Keratinocyte (primary cell): ENCODE measurements at regions not wholly inside any gene's neighbourhood (a gene's known extent, or its start where the extent isn't known, plus 50 kb on each side); places are given as distances from the start of the nearest gene placed in this dataset.

Experiments
- DNase-seq: peaks from one replicate; pipeline ENCODE4 v3.0.0-alpha.2; 2011; ENCODE audit warnings: low read depth, missing footprints, low spot score
- FAIRE-seq: peaks from 2 replicates; lab custom pipeline; 2011; peaks lifted over from hg19 to GRCh38; lab: Jason Lieb, UNC
- H2AFZ ChIP-seq: 2 replicates; pipeline ENCODE4 v1.6.0; 2012; ENCODE audit warnings: low read length, control low read depth, inconsistent platforms; ENCODE audit not compliant: control insufficient read depth
- H3K27ac ChIP-seq: 2 replicates; pipeline ENCODE4 v1.5.1; 2011; ENCODE audit warnings: low read length; ENCODE audit not compliant: control insufficient read depth, insufficient read depth
- H3K27me3 ChIP-seq: 3 replicates; pipeline ENCODE4 v1.6.0; 2011; ENCODE audit warnings: low read length; ENCODE audit not compliant: control insufficient read depth, insufficient read depth; ENCODE audit errors: extremely low read depth
- H3K36me3 ChIP-seq, 2 experiments: 2 replicates in 1 of 2; 3 replicates in 1 of 2; pipeline ENCODE4 v1.5.1; 2011; ENCODE audit warnings: low read length in 2 of 2, mild to moderate bottlenecking in 1 of 2; ENCODE audit not compliant: control insufficient read depth in 2 of 2, insufficient read depth in 2 of 2; ENCODE audit errors: extremely low read depth in 1 of 2
- H3K4me1 ChIP-seq: 3 replicates; pipeline ENCODE4 v1.5.1; 2011; ENCODE audit warnings: low read length; ENCODE audit not compliant: control insufficient read depth, insufficient read depth; ENCODE audit errors: extremely low read depth
- H3K4me2 ChIP-seq: 3 replicates; pipeline ENCODE4 v1.6.0; 2011; ENCODE audit warnings: low read depth, low read length; ENCODE audit not compliant: control insufficient read depth, insufficient read depth; ENCODE audit errors: extremely low read depth
- H3K4me3 ChIP-seq, 3 experiments: fragments of 200-600 bp in 1 of 3; sonication (generic) in 1 of 3; 2 replicates in 2 of 3; 3 replicates in 1 of 3; pipeline ENCODE4 v1.5.1; 2011 to 2016; ENCODE audit warnings: low read length in 3 of 3, mild to moderate bottlenecking in 3 of 3, control low read depth in 2 of 3, inconsistent platforms in 1 of 3, low read depth in 1 of 3, mixed read lengths in 1 of 3, mixed run types in 1 of 3, moderate library complexity in 1 of 3; ENCODE audit not compliant: control insufficient read depth in 2 of 3, insufficient read depth in 2 of 3; ENCODE audit errors: extremely low read depth in 1 of 3
- H3K79me2 ChIP-seq: 2 replicates; pipeline ENCODE4 v1.6.0; 2012; ENCODE audit warnings: low read length; ENCODE audit not compliant: control insufficient read depth, insufficient read depth
- H3K9ac ChIP-seq: 3 replicates; pipeline ENCODE4 v1.6.0; 2011; ENCODE audit warnings: low read length; ENCODE audit not compliant: control insufficient read depth, insufficient read depth; ENCODE audit errors: extremely low read depth
- H3K9me1 ChIP-seq: 3 replicates; pipeline ENCODE4 v1.6.0; 2011; ENCODE audit warnings: low read length; ENCODE audit not compliant: control insufficient read depth, insufficient read depth; ENCODE audit errors: extremely low read depth
- H3K9me3 ChIP-seq: 2 replicates; pipeline ENCODE4 v1.5.1; 2012; ENCODE audit warnings: low read depth, low read length; ENCODE audit not compliant: control insufficient read depth
- H4K20me1 ChIP-seq: 3 replicates; pipeline ENCODE4 v1.6.0; 2011; ENCODE audit warnings: low read length; ENCODE audit not compliant: control insufficient read depth, insufficient read depth; ENCODE audit errors: extremely low read depth
- EZH2 ChIP-seq: IDR thresholded peaks from one replicate; pipeline ENCODE4 v1.6.1; 2012; ENCODE audit warnings: inconsistent platforms, mild to moderate bottlenecking, low read length, moderate library complexity
- dilution Hi-C: fragments of 300-500 bp; cut with MboI; formaldehyde crosslinking; loops from one replicate; pipeline ENCODE4 v1.7.0; 2020; ENCODE audit warnings: low sequenced_read_pairs; ENCODE audit not compliant: extremely low pct_ligation_motif_present
- TF ChIP-seq, protein P1 (sequence below), 3 experiments: IDR thresholded peaks in 1 of 3; conservative IDR thresholded peaks in 1 of 3; optimal IDR thresholded peaks in 1 of 3; 2 replicates in 2 of 3; 3 replicates in 1 of 3; pipeline versions ENCODE3 to v1.5.1; 2011; ENCODE audit warnings: low read length in 3 of 3, mild to moderate bottlenecking in 3 of 3, moderate library complexity in 2 of 3, control low read depth in 1 of 3, inconsistent platforms in 1 of 3; ENCODE audit not compliant: insufficient read depth in 2 of 3; ENCODE audit errors: extremely low read depth in 1 of 3

DNA sequence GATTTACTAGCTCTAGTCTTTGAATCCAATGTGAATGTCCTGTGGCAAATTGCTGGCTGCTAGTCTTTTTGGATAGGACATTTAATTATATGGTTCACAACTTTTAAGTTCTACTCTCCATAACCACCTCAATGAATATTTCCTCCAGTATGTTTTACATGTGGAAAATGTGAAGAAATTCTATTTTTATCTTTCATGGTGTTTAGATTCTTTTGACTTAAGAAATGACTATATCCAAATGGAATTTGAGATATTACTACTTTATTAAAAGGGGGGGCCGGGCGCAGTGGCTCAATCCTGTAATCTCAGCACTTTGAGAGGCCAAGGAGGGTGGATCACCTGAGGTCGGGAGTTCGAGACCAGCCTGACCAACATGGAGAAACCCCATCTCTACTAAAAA lies 202.0 kb downstream of the ARL4A start:
- no peak for FAIRE-seq
- no peak overlapping the region for H3K4me2 ChIP-seq
- DNase-seq: no peak
- dilution Hi-C loops: no loop called here
- H4K20me1 ChIP-seq: no peaks in the 10 kb centered on the region
- H3K27ac ChIP-seq: no peak overlapping the region
- H3K79me2 ChIP-seq: no peaks in the 10 kb centered on the region
- H3K9me3 ChIP-seq: no peaks in the 10 kb centered on the region
- no peak overlapping the region for H3K9ac ChIP-seq
- no peak overlapping the region for H3K4me3 ChIP-seq
- no peaks in the 10 kb centered on the region for H3K36me3 ChIP-seq
- H2AFZ ChIP-seq: no peak overlapping the region
- TF ChIP-seq, protein P1, sequence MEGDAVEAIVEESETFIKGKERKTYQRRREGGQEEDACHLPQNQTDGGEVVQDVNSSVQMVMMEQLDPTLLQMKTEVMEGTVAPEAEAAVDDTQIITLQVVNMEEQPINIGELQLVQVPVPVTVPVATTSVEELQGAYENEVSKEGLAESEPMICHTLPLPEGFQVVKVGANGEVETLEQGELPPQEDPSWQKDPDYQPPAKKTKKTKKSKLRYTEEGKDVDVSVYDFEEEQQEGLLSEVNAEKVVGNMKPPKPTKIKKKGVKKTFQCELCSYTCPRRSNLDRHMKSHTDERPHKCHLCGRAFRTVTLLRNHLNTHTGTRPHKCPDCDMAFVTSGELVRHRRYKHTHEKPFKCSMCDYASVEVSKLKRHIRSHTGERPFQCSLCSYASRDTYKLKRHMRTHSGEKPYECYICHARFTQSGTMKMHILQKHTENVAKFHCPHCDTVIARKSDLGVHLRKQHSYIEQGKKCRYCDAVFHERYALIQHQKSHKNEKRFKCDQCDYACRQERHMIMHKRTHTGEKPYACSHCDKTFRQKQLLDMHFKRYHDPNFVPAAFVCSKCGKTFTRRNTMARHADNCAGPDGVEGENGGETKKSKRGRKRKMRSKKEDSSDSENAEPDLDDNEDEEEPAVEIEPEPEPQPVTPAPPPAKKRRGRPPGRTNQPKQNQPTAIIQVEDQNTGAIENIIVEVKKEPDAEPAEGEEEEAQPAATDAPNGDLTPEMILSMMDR (optimal IDR thresholded peaks at IDR 0.05 in 1 of 3, IDR thresholded peaks at IDR 0.05 in 1 of 3, conservative IDR thresholded peaks at IDR 0.05 in 1 of 3; ENCODE audit: extremely low read depth in 1 of 3, insufficient read depth in 2 of 3, low read length in 3 of 3): no peak
- TF ChIP-seq EZH2: no peak
- peaks cover 2% of the 10 kb centered on the region for H3K4me1 ChIP-seq
- no peaks in the 10 kb centered on the region for H3K9me1 ChIP-seq
- H3K27me3 ChIP-seq: no peaks in the 10 kb centered on the region

DNA sequence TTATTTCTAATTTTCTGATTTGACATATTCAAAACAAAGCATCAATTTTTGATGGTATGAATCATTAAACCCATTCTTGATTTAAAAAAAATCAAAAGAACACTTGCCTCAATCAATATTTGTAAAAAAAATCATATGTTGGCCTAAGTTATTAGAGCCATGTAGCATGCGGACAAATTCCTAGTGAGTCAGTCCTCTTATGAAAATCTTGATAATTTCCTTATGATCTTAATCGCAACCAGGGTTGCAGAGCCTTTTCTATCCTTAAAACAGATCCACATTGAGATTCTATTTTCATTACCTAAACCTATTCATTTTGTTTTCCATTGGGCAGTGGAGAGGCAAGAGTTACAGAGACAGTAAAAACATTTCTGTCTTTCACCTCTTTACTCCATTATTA lies 203.2 kb downstream of the ARL4A start:
- H4K20me1 ChIP-seq: no peaks in the 10 kb centered on the region
- H3K79me2 ChIP-seq: no peaks in the 10 kb centered on the region
- H3K4me1 ChIP-seq: peaks cover 7% of the 10 kb centered on the region
- H2AFZ ChIP-seq: no peak overlapping the region
- dilution Hi-C loops: no loop called here
- no peak for TF ChIP-seq EZH2
- TF ChIP-seq, protein P1 (optimal IDR thresholded peaks at IDR 0.05 in 1 of 3, IDR thresholded peaks at IDR 0.05 in 1 of 3, conservative IDR thresholded peaks at IDR 0.05 in 1 of 3; ENCODE audit: extremely low read depth in 1 of 3, insufficient read depth in 2 of 3, low read length in 3 of 3): no peak
- no peak for DNase-seq
- no peaks in the 10 kb centered on the region for H3K36me3 ChIP-seq
- H3K27ac ChIP-seq: no peak overlapping the region
- H3K9me3 ChIP-seq: no peaks in the 10 kb centered on the region
- no peak overlapping the region for H3K9ac ChIP-seq
- H3K4me3 ChIP-seq: no peak overlapping the region
- H3K27me3 ChIP-seq: no peaks in the 10 kb centered on the region
- FAIRE-seq: no peak
- no peaks in the 10 kb centered on the region for H3K9me1 ChIP-seq
- H3K4me2 ChIP-seq: no peak overlapping the region
